Smooth muscle cell (in vitro differentiated cells): ENCODE measurements at regions not wholly inside any gene's neighbourhood (a gene's known extent, or its start where the extent isn't known, plus 50 kb on each side); places are given as distances from the start of the nearest gene placed in this dataset.

Experiments
- DNase-seq: peaks from one replicate; lab custom pipeline; 2025; ENCODE audit not compliant: unreplicated experiment; lab: John Stamatoyannopoulos, UW
- H2AFZ ChIP-seq: fragments of 200-600 bp; sonication (generic); 2 replicates; pipeline ENCODE4 v1.6.0; 2016; ENCODE audit warnings: antibody characterized with exemption, low read depth, mild to moderate bottlenecking
- H3F3A ChIP-seq: fragments of 200-600 bp; sonication (generic); 2 replicates; pipeline ENCODE4 v1.6.0; 2017; ENCODE audit warnings: antibody characterized with exemption, low read depth
- H3K27ac ChIP-seq: fragments of 200-600 bp; sonication (generic); 2 replicates; pipeline ENCODE4 v1.5.1; 2016; ENCODE audit warnings: low read depth, mild to moderate bottlenecking
- H3K27me3 ChIP-seq: fragments of 200-600 bp; sonication (generic); 2 replicates; pipeline ENCODE4 v1.6.1; 2016; ENCODE audit warnings: low read depth, mild to moderate bottlenecking
- H3K36me3 ChIP-seq: fragments of 200-600 bp; sonication (generic); 2 replicates; pipeline ENCODE4 v1.5.1; 2016; ENCODE audit warnings: low read depth
- H3K4me1 ChIP-seq: fragments of 200-600 bp; sonication (generic); 2 replicates; pipeline ENCODE4 v1.5.1; 2016; ENCODE audit warnings: low read depth
- H3K4me2 ChIP-seq: fragments of 200-600 bp; sonication (generic); 2 replicates; pipeline ENCODE4 v1.6.0; 2016; ENCODE audit warnings: mild to moderate bottlenecking
- H3K4me3 ChIP-seq: fragments of 200-600 bp; sonication (generic); 2 replicates; pipeline ENCODE4 v1.5.1; 2016; ENCODE audit warnings: mild to moderate bottlenecking
- H3K79me2 ChIP-seq: fragments of 200-600 bp; sonication (generic); 2 replicates; pipeline ENCODE4 v1.6.0; 2016; ENCODE audit warnings: low read depth, mild to moderate bottlenecking
- H3K9ac ChIP-seq: fragments of 200-600 bp; sonication (generic); 2 replicates; pipeline ENCODE4 v1.6.0; 2016; ENCODE audit warnings: low read depth
- H3K9me3 ChIP-seq: fragments of 200-600 bp; sonication (generic); replicated peaks from 2 replicates; pipeline ENCODE4 v1.5.1; 2016; ENCODE audit warnings: low read depth
- H4K20me1 ChIP-seq: fragments of 200-600 bp; sonication (generic); 2 replicates; pipeline ENCODE4 v1.6.0; 2016; ENCODE audit warnings: low read depth
- WGBS: methylation state at CpG from one replicate; pipeline ENCODE4 v1.1.7; 2016; ENCODE audit warnings: low lambda C conversion rate; 5-methylcytosine and 5-hydroxymethylcytosine counted together
- TF ChIP-seq, protein P1 (sequence below): fragments of 200-600 bp; sonication (generic); IDR thresholded peaks from 2 replicates; pipeline ENCODE4 v1.5.1; 2017; ENCODE audit warnings: borderline replicate concordance, mild to moderate bottlenecking, antibody characterized with exemption; ENCODE audit not compliant: insufficient read depth, poor library complexity, severe bottlenecking

DNA sequence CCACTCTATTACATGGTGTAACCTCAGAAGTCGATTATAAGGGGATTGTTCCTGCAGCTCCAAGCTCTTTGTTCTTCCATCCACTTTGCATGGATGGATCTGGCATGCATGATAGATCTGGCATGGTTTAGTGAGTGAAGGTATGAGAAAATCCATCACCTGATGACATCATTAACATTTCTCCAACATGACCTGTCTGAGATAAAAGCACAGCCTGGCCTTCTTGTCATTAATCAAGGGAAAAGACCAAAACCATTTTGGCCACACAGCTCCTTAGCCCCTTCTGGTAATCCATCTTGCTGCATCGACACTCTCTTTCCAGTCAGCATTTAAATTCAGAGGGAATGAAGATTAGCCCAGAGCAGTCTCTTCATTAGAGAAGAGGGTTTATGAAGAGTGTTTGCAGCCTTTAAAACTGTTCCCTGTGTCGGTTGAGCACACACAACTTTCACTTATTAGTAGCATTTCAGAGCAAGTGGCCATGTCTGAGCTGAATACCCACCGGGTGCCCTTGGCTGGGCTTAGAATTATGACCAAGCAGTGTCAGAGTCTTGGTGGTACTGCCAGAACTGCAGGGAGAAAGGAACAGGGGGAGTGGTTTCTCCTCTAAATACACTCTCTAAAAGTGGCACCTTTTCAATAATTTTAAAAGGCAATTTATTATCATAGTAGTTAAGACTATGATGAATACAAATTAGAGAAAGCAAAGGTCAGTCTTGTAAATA is 246.0 kb downstream of the HAPSTR1 start:
- H3K27ac ChIP-seq = no peak overlapping the region
- TF ChIP-seq, protein P1, sequence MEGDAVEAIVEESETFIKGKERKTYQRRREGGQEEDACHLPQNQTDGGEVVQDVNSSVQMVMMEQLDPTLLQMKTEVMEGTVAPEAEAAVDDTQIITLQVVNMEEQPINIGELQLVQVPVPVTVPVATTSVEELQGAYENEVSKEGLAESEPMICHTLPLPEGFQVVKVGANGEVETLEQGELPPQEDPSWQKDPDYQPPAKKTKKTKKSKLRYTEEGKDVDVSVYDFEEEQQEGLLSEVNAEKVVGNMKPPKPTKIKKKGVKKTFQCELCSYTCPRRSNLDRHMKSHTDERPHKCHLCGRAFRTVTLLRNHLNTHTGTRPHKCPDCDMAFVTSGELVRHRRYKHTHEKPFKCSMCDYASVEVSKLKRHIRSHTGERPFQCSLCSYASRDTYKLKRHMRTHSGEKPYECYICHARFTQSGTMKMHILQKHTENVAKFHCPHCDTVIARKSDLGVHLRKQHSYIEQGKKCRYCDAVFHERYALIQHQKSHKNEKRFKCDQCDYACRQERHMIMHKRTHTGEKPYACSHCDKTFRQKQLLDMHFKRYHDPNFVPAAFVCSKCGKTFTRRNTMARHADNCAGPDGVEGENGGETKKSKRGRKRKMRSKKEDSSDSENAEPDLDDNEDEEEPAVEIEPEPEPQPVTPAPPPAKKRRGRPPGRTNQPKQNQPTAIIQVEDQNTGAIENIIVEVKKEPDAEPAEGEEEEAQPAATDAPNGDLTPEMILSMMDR = no peak
- no peaks in the 10 kb centered on the region for H3K9me3 ChIP-seq
- peaks cover 3% of the 10 kb centered on the region for H3K27me3 ChIP-seq
- H3K79me2 ChIP-seq = no peaks in the 10 kb centered on the region
- no peak overlapping the region for H3K9ac ChIP-seq
- H4K20me1 ChIP-seq = no peaks in the 10 kb centered on the region
- no peaks in the 10 kb centered on the region for H3K36me3 ChIP-seq
- H3F3A ChIP-seq = no peaks in the 10 kb centered on the region
- 79% methylated on average over 4 of the region's 4 CpGs for WGBS
- DNase-seq = no peak
- H3K4me1 ChIP-seq = no peaks in the 10 kb centered on the region
- no peak overlapping the region for H2AFZ ChIP-seq
- no peak overlapping the region for H3K4me2 ChIP-seq
- no peak overlapping the region for H3K4me3 ChIP-seq

DNA sequence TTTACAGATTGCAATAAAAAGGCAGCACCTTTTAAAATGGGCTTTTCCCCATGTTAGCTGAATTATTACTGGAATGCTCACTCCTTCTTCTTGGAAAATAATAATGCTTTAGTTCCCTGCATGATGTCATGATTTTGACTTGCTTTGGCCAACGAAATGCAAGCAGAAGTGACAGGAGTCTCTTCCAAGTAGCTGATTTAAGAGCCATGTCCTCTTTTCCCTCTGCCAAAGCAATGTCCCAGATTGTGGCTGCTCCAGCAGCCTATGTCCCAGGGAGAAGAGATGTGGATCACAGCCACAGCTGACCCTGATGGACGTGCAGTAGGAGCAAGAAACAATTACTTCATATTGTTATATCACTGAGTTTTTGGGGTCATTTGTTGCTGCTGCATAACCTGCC is 246.6 kb downstream of the HAPSTR1 start:
- Histone ChIP-seq H2AFZ (no peak overlapping the region), H3K36me3 (no peaks in the 10 kb centered on the region), H3K79me2 (no peaks in the 10 kb centered on the region), H3K9ac (no peak overlapping the region), H3K4me3 (no peak overlapping the region), H3K4me2 (no peak overlapping the region), H4K20me1 (no peaks in the 10 kb centered on the region), H3F3A (no peaks in the 10 kb centered on the region), H3K27me3 (peaks cover 3% of the 10 kb centered on the region), H3K4me1 (no peaks in the 10 kb centered on the region), H3K27ac (no peak overlapping the region), H3K9me3 (no peaks in the 10 kb centered on the region)
- WGBS = 72% methylated on average over 2 of the region's 2 CpGs
- no peak for DNase-seq
- TF ChIP-seq, protein P1 = no peak

DNA sequence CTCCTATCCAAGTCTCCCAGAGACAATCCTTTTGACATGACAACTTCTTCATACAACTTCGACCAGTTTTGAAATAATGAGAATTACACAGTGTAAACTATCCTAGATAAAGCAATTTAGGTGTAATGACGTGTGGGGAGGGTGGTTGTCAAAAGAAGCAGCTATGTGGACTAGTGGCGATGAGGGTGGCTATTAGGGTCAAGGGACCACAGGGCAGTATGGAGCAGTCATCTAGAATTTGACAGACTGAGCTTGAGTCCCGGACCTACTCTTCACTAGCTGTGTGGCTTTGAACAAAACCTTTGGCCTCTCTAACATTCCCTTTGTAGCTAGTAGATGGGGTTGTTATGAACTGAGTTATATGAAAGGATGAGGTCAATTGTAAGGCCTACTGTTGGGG is 247.1 kb downstream of the HAPSTR1 start:
- H3K4me1 ChIP-seq = no peaks in the 10 kb centered on the region
- peaks cover 3% of the 10 kb centered on the region for H3K27me3 ChIP-seq
- H3K4me2 ChIP-seq = no peak overlapping the region
- H4K20me1 ChIP-seq = no peaks in the 10 kb centered on the region
- no peaks in the 10 kb centered on the region for H3F3A ChIP-seq
- TF ChIP-seq, protein P1 = no peak
- no peak overlapping the region for H2AFZ ChIP-seq
- H3K79me2 ChIP-seq = no peaks in the 10 kb centered on the region
- H3K27ac ChIP-seq = no peak overlapping the region
- WGBS = 90% methylated on average over 4 of the region's 4 CpGs
- DNase-seq = no peak
- H3K9ac ChIP-seq = no peak overlapping the region
- no peaks in the 10 kb centered on the region for H3K9me3 ChIP-seq
- H3K4me3 ChIP-seq = no peak overlapping the region
- H3K36me3 ChIP-seq = no peaks in the 10 kb centered on the region
